Astrocyte (in vitro differentiated cells and primary cell): ENCODE measurements at regions not wholly inside any gene's neighbourhood (a gene's known extent, or its start where the extent isn't known, plus 50 kb on each side); places are given as distances from the start of the nearest gene placed in this dataset.
"Not testable (repeated sequence)": the region's sequence is repeated elsewhere in the genome, so short reads cannot be mapped to it uniquely, and the experiment has no call there.

Experiments
- DNase-seq: peaks from one replicate; pipeline ENCODE4 v3.0.0-alpha.2; 2010; ENCODE audit warnings: low read depth
- FAIRE-seq: peaks from 2 replicates; lab custom pipeline; 2011; peaks lifted over from hg19 to GRCh38; lab: Jason Lieb, UNC
- H2AFZ ChIP-seq: 2 replicates; pipeline ENCODE4 v1.6.0; 2012; ENCODE audit warnings: low read depth, low read length, inconsistent platforms
- H3K27ac ChIP-seq: 2 replicates; pipeline ENCODE4 v1.5.1; 2011; ENCODE audit warnings: low read depth, low read length, inconsistent platforms
- H3K27me3 ChIP-seq: 2 replicates; pipeline ENCODE4 v1.6.0; 2011; ENCODE audit warnings: low read length, inconsistent platforms; ENCODE audit not compliant: insufficient read depth
- H3K36me3 ChIP-seq: 2 replicates; pipeline ENCODE4 v1.5.1; 2011; ENCODE audit warnings: low read length, inconsistent platforms; ENCODE audit not compliant: insufficient read depth
- H3K4me1 ChIP-seq: 2 replicates; pipeline ENCODE4 v1.5.1; 2011; ENCODE audit warnings: low read length, inconsistent platforms; ENCODE audit not compliant: insufficient read depth
- H3K4me2 ChIP-seq: 2 replicates; pipeline ENCODE4 v1.6.0; 2012; ENCODE audit warnings: low read length, inconsistent platforms
- H3K4me3 ChIP-seq: 2 replicates; pipeline ENCODE4 v1.5.1; 2011; ENCODE audit warnings: low read depth, mild to moderate bottlenecking, low read length, inconsistent platforms; ENCODE audit not compliant: insufficient read depth
- H3K79me2 ChIP-seq: 2 replicates; pipeline ENCODE4 v1.6.0; 2012; ENCODE audit warnings: mild to moderate bottlenecking, low read length, inconsistent platforms; ENCODE audit not compliant: insufficient read depth
- H3K9ac ChIP-seq: 2 replicates; pipeline ENCODE4 v1.6.0; 2012; ENCODE audit warnings: mild to moderate bottlenecking, low read length, inconsistent platforms
- H3K9me3 ChIP-seq: 2 replicates; pipeline ENCODE4 v1.5.1; 2012; ENCODE audit warnings: low read depth, mild to moderate bottlenecking, low read length, inconsistent platforms; ENCODE audit not compliant: insufficient read depth
- H4K20me1 ChIP-seq: 2 replicates; pipeline ENCODE4 v1.6.0; 2012; ENCODE audit warnings: low read length, inconsistent platforms; ENCODE audit not compliant: insufficient read depth
- H3K27ac Mint-ChIP-seq: one replicate; pipeline ENCODE4 v1.8.0; 2021; ENCODE audit warnings: mild to moderate bottlenecking, mixed read lengths; ENCODE audit not compliant: unreplicated experiment
- H3K27me3 Mint-ChIP-seq: one replicate; pipeline ENCODE4 v1.8.0; 2021; ENCODE audit warnings: low read depth, mixed read lengths; ENCODE audit not compliant: unreplicated experiment
- H3K36me3 Mint-ChIP-seq: one replicate; pipeline ENCODE4 v1.8.0; 2021; ENCODE audit warnings: low read depth, mixed read lengths; ENCODE audit not compliant: unreplicated experiment
- H3K4me1 Mint-ChIP-seq: one replicate; pipeline ENCODE4 v1.8.0; 2021; ENCODE audit warnings: low read depth, mixed read lengths; ENCODE audit not compliant: unreplicated experiment
- H3K4me3 Mint-ChIP-seq: one replicate; pipeline ENCODE4 v1.8.0; 2021; ENCODE audit warnings: mild to moderate bottlenecking, moderate library complexity, mixed read lengths; ENCODE audit not compliant: unreplicated experiment
- H3K9me3 Mint-ChIP-seq: one replicate; pipeline ENCODE4 v1.8.0; 2021; ENCODE audit warnings: mild to moderate bottlenecking, mixed read lengths; ENCODE audit not compliant: unreplicated experiment
- EZH2 ChIP-seq: IDR thresholded peaks from 2 replicates; pipeline ENCODE4 v1.6.1; 2012; ENCODE audit warnings: mild to moderate bottlenecking, low read length, inconsistent platforms; ENCODE audit not compliant: insufficient read depth
- TF ChIP-seq, protein P1 (sequence below): IDR thresholded peaks from 2 replicates; pipeline ENCODE4 v1.5.1; 2011; ENCODE audit warnings: low read depth, mild to moderate bottlenecking, inconsistent platforms, low read length, moderate library complexity; ENCODE audit not compliant: insufficient read depth

DNA sequence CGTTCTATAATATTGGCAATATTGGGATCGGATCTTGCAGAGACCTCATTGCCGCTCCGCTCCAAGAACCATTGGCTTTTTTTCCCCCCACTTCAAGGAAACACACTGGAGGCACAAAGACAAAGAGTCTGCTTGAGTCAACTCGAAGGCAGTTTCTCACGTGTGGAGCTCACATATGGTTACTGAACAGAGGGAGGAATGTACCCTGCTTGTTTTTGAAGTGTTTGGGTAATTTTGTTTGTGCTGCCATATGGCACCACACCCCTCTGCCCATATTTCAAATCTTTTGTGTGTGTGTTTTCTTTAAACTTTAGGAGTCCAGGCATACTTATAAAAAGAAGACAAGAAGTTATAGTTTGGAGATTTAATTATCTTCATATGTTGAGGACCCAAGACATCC lies 595.9 kb downstream of the DTWD2 start:
- no peaks in the 10 kb centered on the region for H3K79me2 ChIP-seq
- H2AFZ ChIP-seq: no peak overlapping the region
- no peak for FAIRE-seq
- H3K27me3 Mint-ChIP-seq: no peaks in the 10 kb centered on the region
- no peaks in the 10 kb centered on the region for H3K4me1 Mint-ChIP-seq
- no peaks in the 10 kb centered on the region for H3K9me3 ChIP-seq
- H3K4me3 Mint-ChIP-seq: no peak overlapping the region
- no peak overlapping the region for H3K27ac Mint-ChIP-seq
- H3K36me3 ChIP-seq: no peaks in the 10 kb centered on the region
- peaks cover 2% of the 10 kb centered on the region for H3K9me3 Mint-ChIP-seq
- no peak for TF ChIP-seq EZH2
- TF ChIP-seq, protein P1, sequence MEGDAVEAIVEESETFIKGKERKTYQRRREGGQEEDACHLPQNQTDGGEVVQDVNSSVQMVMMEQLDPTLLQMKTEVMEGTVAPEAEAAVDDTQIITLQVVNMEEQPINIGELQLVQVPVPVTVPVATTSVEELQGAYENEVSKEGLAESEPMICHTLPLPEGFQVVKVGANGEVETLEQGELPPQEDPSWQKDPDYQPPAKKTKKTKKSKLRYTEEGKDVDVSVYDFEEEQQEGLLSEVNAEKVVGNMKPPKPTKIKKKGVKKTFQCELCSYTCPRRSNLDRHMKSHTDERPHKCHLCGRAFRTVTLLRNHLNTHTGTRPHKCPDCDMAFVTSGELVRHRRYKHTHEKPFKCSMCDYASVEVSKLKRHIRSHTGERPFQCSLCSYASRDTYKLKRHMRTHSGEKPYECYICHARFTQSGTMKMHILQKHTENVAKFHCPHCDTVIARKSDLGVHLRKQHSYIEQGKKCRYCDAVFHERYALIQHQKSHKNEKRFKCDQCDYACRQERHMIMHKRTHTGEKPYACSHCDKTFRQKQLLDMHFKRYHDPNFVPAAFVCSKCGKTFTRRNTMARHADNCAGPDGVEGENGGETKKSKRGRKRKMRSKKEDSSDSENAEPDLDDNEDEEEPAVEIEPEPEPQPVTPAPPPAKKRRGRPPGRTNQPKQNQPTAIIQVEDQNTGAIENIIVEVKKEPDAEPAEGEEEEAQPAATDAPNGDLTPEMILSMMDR: no peak
- no peak overlapping the region for H3K4me3 ChIP-seq
- no peaks in the 10 kb centered on the region for H4K20me1 ChIP-seq
- H3K27me3 ChIP-seq: no peaks in the 10 kb centered on the region
- H3K4me2 ChIP-seq: no peak overlapping the region
- H3K4me1 ChIP-seq: no peaks in the 10 kb centered on the region
- DNase-seq: no peak
- H3K9ac ChIP-seq: no peak overlapping the region
- H3K36me3 Mint-ChIP-seq: no peaks in the 10 kb centered on the region
- H3K27ac ChIP-seq: no peak overlapping the region

DNA sequence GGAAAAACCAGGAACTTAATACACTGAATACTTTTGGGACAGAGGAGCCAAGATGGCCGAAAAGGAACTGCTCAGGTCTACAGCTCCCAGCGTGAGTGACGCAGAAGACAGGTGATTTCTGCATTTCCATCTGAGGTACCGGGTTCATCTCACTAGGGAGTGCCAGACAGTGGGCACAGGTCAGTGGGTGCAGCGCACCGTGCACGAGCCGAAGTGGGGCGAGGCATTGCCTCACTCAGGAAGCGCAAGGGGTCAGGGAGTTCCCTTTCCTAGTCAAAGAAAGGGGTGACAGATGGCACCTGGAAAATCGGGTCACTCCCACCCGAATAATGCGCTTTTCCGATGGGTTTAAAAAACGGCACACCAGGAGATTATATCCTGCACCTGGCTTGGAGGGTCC lies 605.4 kb downstream of the DTWD2 start:
- not testable (repeated sequence) for H3K9ac ChIP-seq, DNase-seq, H3K27me3 ChIP-seq, H3K27ac ChIP-seq, H3K27me3 Mint-ChIP-seq, H3K79me2 ChIP-seq, H3K4me2 ChIP-seq, H3K4me3 Mint-ChIP-seq, H2AFZ ChIP-seq, H3K4me3 ChIP-seq, H3K36me3 Mint-ChIP-seq, H3K4me1 Mint-ChIP-seq, H3K9me3 ChIP-seq, H4K20me1 ChIP-seq, H3K4me1 ChIP-seq, H3K36me3 ChIP-seq, H3K27ac Mint-ChIP-seq, FAIRE-seq
- H3K9me3 Mint-ChIP-seq: peaks cover 11% of the 10 kb centered on the region

DNA sequence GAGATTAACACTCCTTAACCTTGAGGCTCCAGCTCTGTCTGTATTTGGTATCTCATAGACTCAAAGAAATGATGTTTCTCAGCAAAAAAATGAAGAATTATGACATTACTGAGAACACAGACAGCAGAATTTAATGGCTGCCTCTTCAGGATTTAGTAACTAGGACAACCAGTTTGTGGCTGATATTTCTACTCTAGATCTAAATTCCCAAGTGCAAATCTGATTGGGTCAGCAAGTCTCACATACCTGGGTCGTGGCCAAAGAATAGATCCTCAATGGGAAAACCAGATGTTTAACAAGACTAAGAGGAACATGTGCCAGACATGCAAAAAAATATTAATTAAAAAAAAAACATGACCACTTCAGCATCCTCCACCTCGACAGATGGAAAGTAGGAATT lies 608.9 kb downstream of the DTWD2 start:
- no peaks in the 10 kb centered on the region for H3K36me3 Mint-ChIP-seq
- Histone ChIP-seq H3K4me2 (no peak overlapping the region), H3K4me3 (no peak overlapping the region), H2AFZ (no peak overlapping the region), H3K9me3 (no peaks in the 10 kb centered on the region), H3K9ac (no peak overlapping the region), H4K20me1 (no peaks in the 10 kb centered on the region), H3K27ac (no peak overlapping the region), H3K27me3 (no peaks in the 10 kb centered on the region), H3K36me3 (no peaks in the 10 kb centered on the region), H3K4me1 (no peaks in the 10 kb centered on the region), H3K79me2 (no peaks in the 10 kb centered on the region)
- no peak overlapping the region for H3K4me3 Mint-ChIP-seq
- H3K4me1 Mint-ChIP-seq: peaks cover 8% of the 10 kb centered on the region
- FAIRE-seq: no peak
- no peaks in the 10 kb centered on the region for H3K27me3 Mint-ChIP-seq
- TF ChIP-seq, protein P1: no peak
- TF ChIP-seq EZH2: no peak
- H3K9me3 Mint-ChIP-seq: peaks cover 5% of the 10 kb centered on the region
- H3K27ac Mint-ChIP-seq: no peak overlapping the region
- DNase-seq: no peak
